K562 (cell line): ENCODE measurements at regions not wholly inside any gene's neighbourhood (a gene's known extent, or its start where the extent isn't known, plus 50 kb on each side); places are given as distances from the start of the nearest gene placed in this dataset.

Source experiments
- ATAC-seq: fragments of 200-7000 bp; cut with Tn5 transposase; 3 replicates; pipeline ENCODE4 v1.9.1; 2020; ENCODE audit warnings: moderate library complexity
- BruUV-seq: library from RNA; stranded (reverse); fragments of 400-500 nt; replicated peaks from 2 replicates; lab custom pipeline; 2021; lab: Mats Ljungman, UMichigan
- CTCF ChIA-PET: fragments of 300-600 bp; formaldehyde crosslinking; extraction: SDS; loops from one replicate; lab custom pipeline; 2021; ENCODE audit warnings: low intra/inter-chr PET ratio; lab: Yijun Ruan, JAX
- POLR2A ChIA-PET: fragments of 300-600, 350-650 bp; sonication (Branson Sonifier 250); formaldehyde crosslinking; extraction: SDS; loops from one replicate; lab custom pipeline; 2021; ENCODE audit warnings: antibody characterized with exemption, inconsistent platforms; lab: Yijun Ruan, JAX
- DNase-seq, 4 experiments: peaks; one replicate each; pipeline versions ENCODE4 v3.0.0 to v3.0.0-alpha.2; 2011 to 2018; ENCODE audit warnings: low spot score in 3 of 4, mixed read lengths in 3 of 4; ENCODE audit errors: extremely low read depth in 1 of 4
- FAIRE-seq: peaks from 2 replicates; lab custom pipeline; 2011; peaks lifted over from hg19 to GRCh38; lab: Jason Lieb, UNC
- H2AFZ ChIP-seq: 2 replicates; pipeline ENCODE4 v1.6.0; 2011; ENCODE audit warnings: low read depth, low read length, control low read depth, inconsistent platforms
- H3K27ac ChIP-seq: fragments of 200-600 bp; 3 replicates; pipeline ENCODE4 v1.8.0; 2011; ENCODE audit warnings: low read depth, mild to moderate bottlenecking, control low read depth, inconsistent platforms, low read length, moderate library complexity, mixed read lengths; ENCODE audit errors: extremely low read depth
- H3K27me3 ChIP-seq, 2 experiments: fragments of 300-600 bp in 1 of 2; 2 replicates in 1 of 2; 3 replicates in 1 of 2; pipeline versions ENCODE4 v1.6.0 to v1.8.0; 2011; ENCODE audit warnings: inconsistent platforms in 2 of 2, low read length in 2 of 2, mild to moderate bottlenecking in 1 of 2, mixed read lengths in 1 of 2, moderate library complexity in 1 of 2; ENCODE audit not compliant: control insufficient read depth in 2 of 2, insufficient read depth in 2 of 2
- H3K36me3 ChIP-seq: fragments of 300-600 bp; 3 replicates; pipeline ENCODE4 v1.8.0; 2011; ENCODE audit warnings: mild to moderate bottlenecking, low read length, inconsistent platforms; ENCODE audit not compliant: control insufficient read depth, insufficient read depth
- H3K4me1 ChIP-seq, 2 experiments: fragments of 200-600 bp in 1 of 2; replicated peaks in 1 of 2; 2 replicates in 1 of 2; 3 replicates in 1 of 2; pipeline versions ENCODE4 v1.5.1 to v1.8.0; 2011; ENCODE audit warnings: inconsistent platforms in 2 of 2, low read length in 2 of 2, mild to moderate bottlenecking in 1 of 2, mixed read lengths in 1 of 2, moderate library complexity in 1 of 2; ENCODE audit not compliant: control insufficient read depth in 2 of 2, insufficient read depth in 2 of 2
- H3K4me2 ChIP-seq: 2 replicates; pipeline ENCODE4 v1.6.1; 2011; ENCODE audit warnings: low read length, control low read depth, inconsistent platforms, mixed read lengths; ENCODE audit not compliant: insufficient read depth
- H3K4me3 ChIP-seq: fragments of 200-600 bp; sonication (generic), shearing (Covaris generic); 2 replicates; pipeline ENCODE4 v1.5.1; 2016; ENCODE audit warnings: control low read depth, inconsistent platforms
- H3K79me2 ChIP-seq: fragments of 200-600 bp; 3 replicates; pipeline ENCODE4 v1.8.0; 2011; ENCODE audit warnings: low read length, inconsistent platforms; ENCODE audit not compliant: control insufficient read depth, insufficient read depth
- H3K9ac ChIP-seq, 2 experiments: 2 replicates each; pipeline versions ENCODE4 v1.6.0 to v1.6.1; 2011; ENCODE audit warnings: low read depth in 2 of 2, low read length in 2 of 2, control low read depth in 1 of 2, inconsistent platforms in 1 of 2, mild to moderate bottlenecking in 1 of 2, mixed read lengths in 1 of 2; ENCODE audit not compliant: insufficient read depth in 1 of 2
- H3K9me1 ChIP-seq: one replicate; pipeline ENCODE4 v1.6.0; 2011; ENCODE audit warnings: inconsistent platforms, mild to moderate bottlenecking, low read length, moderate library complexity; ENCODE audit not compliant: control insufficient read depth, insufficient read depth
- H3K9me3 ChIP-seq: replicated peaks from 2 replicates; pipeline ENCODE4 v1.5.1; 2011; ENCODE audit warnings: low read depth, low read length, inconsistent platforms; ENCODE audit not compliant: control insufficient read depth, insufficient read depth
- H4K20me1 ChIP-seq: replicated peaks from 2 replicates; pipeline ENCODE4 v1.6.1; 2011; ENCODE audit warnings: low read length, inconsistent platforms, mixed read lengths; ENCODE audit not compliant: control insufficient read depth, insufficient read depth
- CBFA2T3 ChIP-seq: fragments of 450-650 bp; IDR thresholded peaks from 2 replicates; pipeline ENCODE4 v1.6.1; 2017
- CREB3 ChIP-seq: fragments of 450-650 bp; conservative IDR thresholded peaks from 2 replicates; pipeline ENCODE4 v1.6.1; 2016; ENCODE audit warnings: missing genetic modification characterization, low read depth, mild to moderate bottlenecking, missing compliant biosample characterization, moderate library complexity
- CTCFL ChIP-seq: IDR thresholded peaks from 2 replicates; pipeline ENCODE4 v1.6.1; 2011; ENCODE audit warnings: borderline replicate concordance, low read depth, mild to moderate bottlenecking, moderate library complexity, low read length; ENCODE audit not compliant: insufficient read depth, poor library complexity, severe bottlenecking
- DACH1 ChIP-seq: fragments of 450-650 bp; IDR thresholded peaks from 2 replicates; pipeline ENCODE4 v1.6.1; 2018; ENCODE audit not compliant: partially characterized antibody
- GABPB2 ChIP-seq: fragments of 250-450 bp; sonication (Bioruptor Pico); conservative IDR thresholded peaks from 2 replicates; pipeline ENCODE4 v1.5.1; 2021; ENCODE audit warnings: mild to moderate bottlenecking
- GTF2A2 ChIP-seq: IDR thresholded peaks from 2 replicates; pipeline ENCODE4 v1.6.1; 2016; ENCODE audit warnings: mild to moderate bottlenecking, missing genetic modification characterization, missing compliant biosample characterization
- HMG20B ChIP-seq: fragments of 250-450 bp; sonication (Bioruptor Pico); IDR thresholded peaks from 2 replicates; pipeline ENCODE4 v1.5.0; 2021; ENCODE audit warnings: mild to moderate bottlenecking
- KDM5B ChIP-seq: fragments of 200-600 bp; sonication (generic); IDR thresholded peaks from 2 replicates; pipeline ENCODE4 v1.6.1; 2012; ENCODE audit warnings: low read depth, mild to moderate bottlenecking, moderate library complexity, low read length, control low read depth, inconsistent platforms; ENCODE audit not compliant: insufficient replicate concordance
- KLF16 ChIP-seq: IDR thresholded peaks from 2 replicates; pipeline ENCODE4 v1.6.1; 2016; ENCODE audit warnings: antibody characterized with exemption
- PBX2 ChIP-seq, 2 experiments: IDR thresholded peaks in 1 of 2; conservative IDR thresholded peaks in 1 of 2; 2 replicates each; pipeline ENCODE4 v1.6.1; 2016; ENCODE audit warnings: low read depth in 2 of 2, mild to moderate bottlenecking in 1 of 2, missing compliant biosample characterization in 1 of 2, missing genetic modification characterization in 1 of 2, moderate library complexity in 1 of 2
- RBM15 ChIP-seq: fragments of 200-400 bp; formaldehyde crosslinking; IDR thresholded peaks from 2 replicates; pipeline ENCODE4 v1.6.1; 2018; ENCODE audit warnings: mild to moderate bottlenecking, low read length, moderate library complexity; ENCODE audit not compliant: insufficient read depth
- STAT5A ChIP-seq: IDR thresholded peaks from 2 replicates; pipeline ENCODE4 v1.6.1; 2012; ENCODE audit warnings: low read length, inconsistent platforms, borderline replicate concordance
- TFE3 ChIP-seq: fragments of 450-650 bp; formaldehyde crosslinking; IDR thresholded peaks from 2 replicates; pipeline ENCODE4 v1.4.0; 2020; ENCODE audit warnings: mild to moderate bottlenecking, mixed read lengths
- ZNF140 ChIP-seq: fragments of 250-450 bp; sonication (Bioruptor Pico); IDR thresholded peaks from 2 replicates; pipeline ENCODE4 v1.8.0; 2021; ENCODE audit warnings: moderate library complexity, mild to moderate bottlenecking, inconsistent platforms
- ZNF146 ChIP-seq: IDR thresholded peaks from one replicate; pipeline ENCODE4 v1.6.1; 2018; ENCODE audit warnings: missing compliant biosample characterization; ENCODE audit not compliant: unreplicated experiment
- ZZZ3 ChIP-seq: fragments of 450-650 bp; IDR thresholded peaks from 2 replicates; pipeline ENCODE4 v1.6.1; 2016; ENCODE audit warnings: antibody characterized with exemption, mild to moderate bottlenecking, moderate library complexity
- in situ Hi-C: fragments of 300-500 bp; cut with MboI; formaldehyde crosslinking; loops from 4 replicates; pipeline ENCODE4 v1.15.0; 2018; ENCODE audit warnings: inconsistent platforms, mixed read lengths
- intact Hi-C: fragments of 100-400 bp; cut with micrococcal nuclease; formaldehyde crosslinking; loops from 2 replicates; pipeline ENCODE4 v1.14.2; 2022

- TF ChIP-seq TFE3 (CRISPR knock-in tag) (no peak), ZZZ3 (no peak), KDM5B (no peak), GABPB2 (no peak), GTF2A2 (tag) (no peak), PBX2 (CRISPR knock-in tag; IDR thresholded peaks at IDR 0.05; ENCODE audit: low read depth) (no peak), PBX2 (tag; conservative IDR thresholded peaks at IDR 0.05; ENCODE audit: low read depth) (no peak), CBFA2T3 (no peak)
Observed at GRCh38 chr14:86027990-86028389, 498.0 kb downstream of the FLRT2 start (continued).

GRCh38 chr14:86027144-86027543 is 497.2 kb downstream of the FLRT2 start:
- Histone ChIP-seq H2AFZ (no peak overlapping the region), H3K4me3 (no peak overlapping the region), H3K9me1 (no peaks in the 10 kb centered on the region), H3K9me3 (no peaks in the 10 kb centered on the region), H3K36me3 (no peaks in the 10 kb centered on the region), H3K27me3 (no peaks in the 10 kb centered on the region), H3K4me1 (no peaks in the 10 kb centered on the region), H3K4me2 (no peak overlapping the region), H3K79me2 (no peaks in the 10 kb centered on the region), H4K20me1 (no peaks in the 10 kb centered on the region), H3K27ac (no peak overlapping the region), H3K9ac (no peak overlapping the region)
- ATAC-seq (no peak), FAIRE-seq (no peak), DNase-seq (no peak)
- no TSS peak for BruUV-seq
- intact Hi-C loops (no loop called here), in situ Hi-C loops (no loop called here)
- ChIA-PET CTCF (no interaction called here), POLR2A (no interaction called here)
- TF ChIP-seq ZNF146 (CRISPR knock-in tag) (no peak), HMG20B (CRISPR knock-in tag) (no peak), KLF16 (no peak), DACH1 (no peak), CTCFL (no peak), RBM15 (no peak), STAT5A (no peak), CREB3 (tag) (no peak), ZNF140 (no peak)
